H1 (cell line): ENCODE measurements at regions not wholly inside any gene's neighbourhood (a gene's known extent, or its start where the extent isn't known, plus 50 kb on each side); places are given as distances from the start of the nearest gene placed in this dataset.

ENCODE experiments used
- TCF12 ChIP-seq: IDR thresholded peaks from 2 replicates; pipeline ENCODE4 v1.6.1; 2011; ENCODE audit warnings: low read depth, mild to moderate bottlenecking, low read length

DNA sequence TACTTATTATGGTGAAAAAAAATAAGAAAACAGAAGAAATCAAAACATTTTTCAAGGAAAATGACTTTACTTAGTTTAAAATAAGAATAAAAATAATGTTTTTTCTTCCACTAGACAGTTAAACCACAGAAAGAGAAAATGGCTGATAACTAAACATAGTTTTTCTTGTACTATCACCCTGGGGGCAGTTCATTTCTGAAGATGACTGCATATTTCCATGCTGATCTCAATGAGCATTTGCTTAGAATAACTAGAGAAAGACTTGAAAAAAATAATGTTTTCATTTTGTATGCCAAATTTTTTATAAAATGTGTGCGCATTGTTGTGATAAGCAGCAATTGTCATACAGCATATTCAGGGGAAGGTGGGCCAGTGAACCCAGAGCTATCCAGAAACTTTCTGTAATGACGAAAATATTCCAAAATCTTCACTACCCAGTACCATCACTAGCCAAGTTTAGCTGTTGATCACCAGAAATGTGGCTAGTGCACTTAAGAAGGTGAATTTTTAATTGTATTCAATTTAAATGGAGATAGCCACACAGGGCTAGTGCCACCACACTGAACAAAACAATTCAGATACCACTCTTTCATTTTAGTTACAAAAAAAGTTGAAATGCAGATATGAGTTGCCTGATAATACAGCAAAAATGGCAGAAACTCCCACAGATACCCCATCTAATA lies 513.4 kb upstream of the NETO1 start (continued):
- TF ChIP-seq TCF12 = no peak
- TF ChIP-seq, all 59 proteins: peak for 0
